ENCODE measurements at regions not wholly inside any gene's neighbourhood (a gene's known extent, or its start where the extent isn't known, plus 50 kb on each side); places are given as distances from the start of the nearest gene placed in this dataset.

DNA sequence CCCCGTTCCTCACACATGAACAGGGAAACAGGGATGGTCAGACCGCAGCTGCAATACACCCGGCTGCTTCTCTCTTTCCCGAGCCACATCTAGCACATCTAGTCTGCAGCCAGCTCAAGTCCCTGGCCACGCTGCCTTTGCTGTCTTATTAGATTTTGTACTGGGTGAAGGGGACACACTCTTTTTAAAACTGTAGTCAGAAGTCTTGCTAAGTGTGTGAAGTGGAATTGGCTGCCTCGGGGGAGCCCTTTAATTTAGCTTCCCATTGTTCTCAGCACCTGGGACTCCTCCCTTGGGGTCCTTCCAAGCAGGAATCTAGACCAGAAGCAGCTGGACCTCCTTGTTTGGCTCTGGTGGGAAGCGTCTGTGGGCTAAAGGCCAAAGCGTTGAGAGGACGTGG, 420.0 kb downstream of the CTTN start:
- TF ChIP-seq CTCF (IDR thresholded peaks at IDR 0.05; ENCODE audit: insufficient read depth, low read length, poor library complexity, severe bottlenecking): no peak
- TF ChIP-seq EZH2phosphoT487 (conservative IDR thresholded peaks at IDR 0.05; ENCODE audit: low read length): no peak
